Psoas muscle (tissue), 7 donors: ENCODE measurements at regions not wholly inside any gene's neighbourhood (a gene's known extent, or its start where the extent isn't known, plus 50 kb on each side); places are given as distances from the start of the nearest gene placed in this dataset.

ENCODE experiments used
- ATAC-seq, 4 donors: fragments of 200-7000 bp; cut with Tn5 transposase; one replicate each; pipeline ENCODE4 v1.9.1; 2020; ENCODE audit warnings: moderate library complexity in 3 of 4, mild to moderate bottlenecking in 2 of 4
- DNase-seq, 2 donors: peaks; one replicate each; pipeline ENCODE4 v3.0.0-alpha.2; 2020
- H3K27ac ChIP-seq: fragments of 200-600 bp; one replicate; pipeline ENCODE4 v1.8.0; 2022
- H3K27me3 ChIP-seq, 3 donors: fragments of 200-600 bp in 1 of 3; one replicate each; pipeline versions ENCODE4 v1.6.1 to v1.8.0; 2013 to 2022; ENCODE audit warnings: low read length in 2 of 3, mild to moderate bottlenecking in 2 of 3, moderate library complexity in 1 of 3; ENCODE audit not compliant: insufficient read depth in 3 of 3
- H3K36me3 ChIP-seq, 2 donors: fragments of 200-600 bp in 1 of 2; one replicate each; pipeline versions ENCODE4 v1.6.1 to v1.8.0; 2013 to 2022; ENCODE audit warnings: low read depth in 1 of 2, mild to moderate bottlenecking in 1 of 2, moderate library complexity in 1 of 2; ENCODE audit not compliant: insufficient read depth in 1 of 2
- H3K4me1 ChIP-seq: fragments of 200-600 bp; one replicate; pipeline ENCODE4 v1.8.0; 2022
- H3K4me3 ChIP-seq: fragments of 200-600 bp; one replicate; pipeline ENCODE4 v1.8.0; 2022; ENCODE audit warnings: mild to moderate bottlenecking
- H3K9me3 ChIP-seq: fragments of 200-600 bp; one replicate; pipeline ENCODE4 v1.8.0; 2022
- CTCF ChIP-seq: fragments of 200-600 bp; IDR thresholded peaks from one replicate; pipeline ENCODE4 v1.8.0; 2022; ENCODE audit warnings: antibody characterized with exemption
- WGBS, 3 donors: extraction: QIAGEN DNeasy Blood & Tissue Kit; methylation state at CpG; one replicate each; pipeline versions ENCODE4 v1.1.6 to v1.1.7; 2013; 5-methylcytosine and 5-hydroxymethylcytosine counted together
- intact Hi-C, 2 donors: fragments of 100-400 bp; cut with DNase I; formaldehyde crosslinking; loops; one replicate each; pipeline versions ENCODE4 v1.11.0 to v1.14.2; 2022
- donor health status: healthy with polysubstance abuse.
- donor health status: DM: no; HTN: no; CAD: no; lungs with moderate emphysema.
- donor health status: Bipolar disorder and iron deficiency.
- donor health status: healthy.
- donor health status: DM: yes; HTN: yes; CAD: no.
- donor health status: DM: no; HTN: no; CAD: no.
- donor health status: DM: yes; HTN: yes; CAD: no.

DNA sequence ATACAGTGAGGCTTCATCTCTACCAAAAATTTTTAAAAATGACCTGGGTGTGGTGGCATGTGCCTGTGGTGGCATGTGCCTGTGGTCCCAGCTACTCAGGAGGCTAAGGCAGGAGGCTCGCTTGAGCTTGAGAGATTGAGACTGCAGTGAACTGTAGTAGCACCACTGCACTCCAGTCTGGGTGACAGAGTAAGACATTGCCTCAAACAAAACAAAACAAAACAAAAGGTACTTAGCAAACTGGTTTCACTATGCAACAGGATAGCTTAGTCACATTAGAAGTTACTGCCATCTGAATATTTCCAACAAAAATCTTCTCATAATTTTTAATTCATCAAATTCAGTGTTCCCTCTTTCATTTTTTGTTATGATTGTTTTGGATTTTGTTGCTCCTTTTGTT, 137.9 kb downstream of the QRSL1 start:
- DNase-seq: no peak
- H3K4me1 ChIP-seq: no peaks in the 10 kb centered on the region
- WGBS, 3 donors: 88 to 96% (median 96%) methylated on average over 1 of the region's 1 CpG
- no peak for ATAC-seq
- H3K4me3 ChIP-seq: no peak overlapping the region
- peaks cover 5% of the 10 kb centered on the region for H3K9me3 ChIP-seq
- no peak for TF ChIP-seq CTCF
- no peaks in the 10 kb centered on the region for H3K27me3 ChIP-seq
- intact Hi-C loops: no loop called here
- H3K36me3 ChIP-seq: no peaks in the 10 kb centered on the region
- no peak overlapping the region for H3K27ac ChIP-seq

DNA sequence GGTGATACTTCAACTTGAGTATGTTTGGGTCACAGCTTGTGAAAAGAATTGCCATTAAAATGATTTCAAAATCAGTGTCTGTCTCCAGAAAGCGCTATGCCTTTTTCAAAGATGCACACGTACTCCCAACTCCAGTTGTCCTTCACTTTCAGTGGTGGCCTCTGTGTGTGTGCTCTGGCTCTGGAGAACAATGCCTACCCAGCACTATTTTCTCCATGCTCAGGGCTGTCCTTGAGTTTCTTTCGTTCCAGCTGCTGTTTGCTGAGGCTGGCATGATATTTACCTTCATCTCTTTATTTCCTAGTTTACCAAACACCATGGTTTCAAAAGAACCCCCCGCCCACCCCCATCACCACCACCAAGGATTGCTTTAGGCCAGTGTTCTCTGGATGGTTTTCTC, 136.8 kb downstream of the QRSL1 start:
- intact Hi-C loops: no loop called here
- Histone ChIP-seq H3K27me3 (no peaks in the 10 kb centered on the region), H3K27ac (no peak overlapping the region), H3K4me3 (no peak overlapping the region), H3K9me3 (peaks cover 5% of the 10 kb centered on the region), H3K4me1 (no peaks in the 10 kb centered on the region), H3K36me3 (no peaks in the 10 kb centered on the region)
- no peak for TF ChIP-seq CTCF
- ATAC-seq: no peak
- 82 to 86% (median 86%) methylated on average over 4 of the region's 4 CpGs for WGBS, 3 donors
- no peak for DNase-seq

GRCh38 chr6:106765496-106765895, 136.1 kb downstream of the QRSL1 start:
- intact Hi-C loops: no loop called here
- TF ChIP-seq CTCF: no peak
- ATAC-seq (no peak), DNase-seq (no peak)
- Histone ChIP-seq H3K4me1 (no peaks in the 10 kb centered on the region), H3K4me3 (no peak overlapping the region), H3K27me3 (no peaks in the 10 kb centered on the region), H3K9me3 (peaks cover 4% of the 10 kb centered on the region), H3K36me3 (no peaks in the 10 kb centered on the region), H3K27ac (no peak overlapping the region)
- WGBS, 3 donors: 93 to 95% (median 95%) methylated on average over 2 of the region's 2 CpGs

DNA sequence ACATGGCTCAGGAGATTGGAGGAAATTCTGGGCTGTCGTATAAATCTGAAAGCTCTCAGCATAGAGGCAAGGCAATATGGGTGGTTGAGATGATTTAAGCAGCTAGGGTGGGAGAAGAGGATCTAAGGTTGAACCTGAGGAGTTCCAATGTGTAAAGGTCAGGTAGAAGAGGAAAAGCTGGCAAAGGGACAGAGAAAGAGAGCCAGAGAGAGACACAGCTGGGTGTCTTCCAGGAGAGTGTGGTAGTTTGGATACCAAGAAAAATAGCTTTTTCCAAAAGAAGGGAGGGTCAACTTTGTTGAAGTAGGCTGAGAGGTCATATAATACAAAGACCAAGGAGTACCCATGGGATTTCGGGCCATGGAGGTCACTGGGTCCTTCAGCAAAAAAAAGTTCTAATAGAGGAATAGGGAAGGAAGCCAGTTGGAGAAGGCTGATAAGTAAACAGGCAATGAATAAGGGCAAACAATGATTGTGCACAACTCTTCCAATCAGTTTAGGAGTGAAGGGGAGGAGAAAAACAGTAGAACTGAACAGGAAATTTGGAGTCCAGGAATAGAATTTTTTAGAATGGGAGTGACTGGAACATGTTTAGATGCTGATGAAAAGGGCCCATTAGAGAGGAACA, 135.1 kb downstream of the QRSL1 start:
- no peaks in the 10 kb centered on the region for H3K36me3 ChIP-seq
- intact Hi-C loops: no loop called here
- no peak for DNase-seq
- TF ChIP-seq CTCF: no peak
- H3K9me3 ChIP-seq: no peaks in the 10 kb centered on the region
- ATAC-seq: no peak
- H3K4me3 ChIP-seq: no peak overlapping the region
- H3K4me1 ChIP-seq: no peaks in the 10 kb centered on the region
- 85 to 87% (median 86%) methylated on average over 2 of the region's 2 CpGs for WGBS, 3 donors
- no peak overlapping the region for H3K27ac ChIP-seq
- H3K27me3 ChIP-seq: no peaks in the 10 kb centered on the region

DNA sequence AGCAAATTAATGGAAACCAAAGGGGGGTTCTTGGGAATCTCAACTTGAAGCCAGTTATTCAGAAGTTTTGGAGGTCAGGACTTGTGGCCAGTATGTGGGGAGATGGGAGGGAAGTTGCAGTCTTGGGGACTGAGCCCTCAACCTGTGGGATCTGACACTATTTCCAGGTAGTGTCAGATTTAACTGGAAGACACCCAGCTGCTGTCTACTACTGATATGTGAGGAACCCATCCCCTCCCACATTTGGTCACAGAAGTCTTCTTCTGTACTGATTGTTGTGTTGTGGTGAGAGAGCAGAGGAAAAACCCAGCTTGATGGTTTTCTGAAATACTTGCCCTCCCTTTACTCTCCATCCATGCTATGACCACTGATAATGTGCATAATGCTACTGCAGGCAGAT, 134.0 kb downstream of the QRSL1 start:
- intact Hi-C loops: no loop called here
- TF ChIP-seq CTCF: no peak
- Histone ChIP-seq H3K4me1 (no peaks in the 10 kb centered on the region), H3K9me3 (no peaks in the 10 kb centered on the region), H3K36me3 (no peaks in the 10 kb centered on the region), H3K27me3 (no peaks in the 10 kb centered on the region), H3K4me3 (no peak overlapping the region), H3K27ac (no peak overlapping the region)
- ATAC-seq (no peak), DNase-seq (no peak)
